Left colon (tissue), 2 donors: ENCODE measurements at regions not wholly inside any gene's neighbourhood (a gene's known extent, or its start where the extent isn't known, plus 50 kb on each side); places are given as distances from the start of the nearest gene placed in this dataset.

ENCODE experiments used
- ATAC-seq: fragments of 200-7000 bp; cut with Tn5 transposase; one replicate; pipeline ENCODE4 v1.9.1; 2020; ENCODE audit warnings: mild to moderate bottlenecking, moderate library complexity
- DNase-seq, 2 donors: peaks; one replicate each; pipeline ENCODE4 v3.0.0-alpha.2; 2020
- intact Hi-C, 2 donors: fragments of 100-400 bp; cut with DNase I in 1 of 2; cut with micrococcal nuclease in 1 of 2; formaldehyde crosslinking; loops; one replicate each; pipeline versions ENCODE4 v1.11.2 to v1.14.0; 2022; cut with DNase I, micrococcal nuclease
- donor health status: DM: no; HTN: no; CAD: no.
- donor health status: DM: yes; HTN: yes; CAD: no.

DNA sequence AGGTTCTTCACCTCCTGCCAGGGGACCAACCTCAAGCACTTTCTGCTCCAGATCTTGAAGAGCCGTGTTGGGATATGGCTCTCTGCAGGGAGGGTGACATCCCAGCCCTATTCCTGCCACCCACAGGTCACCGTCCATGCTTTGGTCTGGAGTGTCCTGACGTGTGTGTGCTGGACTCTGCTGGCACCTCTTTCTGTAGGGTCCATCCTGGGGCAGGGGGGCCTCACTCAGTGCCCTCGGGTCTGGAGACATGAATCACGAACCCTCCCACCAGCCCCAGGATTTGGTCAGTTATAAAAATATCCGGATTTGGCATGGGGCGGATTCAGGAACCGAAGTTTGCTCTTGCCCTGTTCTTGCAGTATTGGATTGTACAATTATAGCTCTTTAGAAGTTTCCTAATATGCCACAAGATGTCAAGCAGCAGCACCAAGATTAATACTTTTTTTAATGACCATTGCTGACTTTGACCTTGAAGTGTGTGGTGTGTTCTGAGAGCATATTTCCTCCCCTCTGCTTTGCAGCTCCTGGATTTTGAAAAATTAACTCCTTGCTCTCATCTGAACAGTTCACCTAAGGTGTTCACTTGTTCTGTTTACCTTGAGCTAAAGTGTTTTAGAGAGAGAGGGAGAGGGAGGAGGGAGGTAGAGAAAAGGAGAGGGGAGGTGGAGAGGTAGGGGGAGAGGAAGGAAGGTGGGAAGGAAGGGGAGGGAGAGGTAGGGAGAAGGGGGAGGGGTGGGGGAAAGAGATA lies 95.4 kb upstream of the SHH start:
- DNase-seq = no peak
- ATAC-seq = no peak
- intact Hi-C loops = no loop called here

DNA sequence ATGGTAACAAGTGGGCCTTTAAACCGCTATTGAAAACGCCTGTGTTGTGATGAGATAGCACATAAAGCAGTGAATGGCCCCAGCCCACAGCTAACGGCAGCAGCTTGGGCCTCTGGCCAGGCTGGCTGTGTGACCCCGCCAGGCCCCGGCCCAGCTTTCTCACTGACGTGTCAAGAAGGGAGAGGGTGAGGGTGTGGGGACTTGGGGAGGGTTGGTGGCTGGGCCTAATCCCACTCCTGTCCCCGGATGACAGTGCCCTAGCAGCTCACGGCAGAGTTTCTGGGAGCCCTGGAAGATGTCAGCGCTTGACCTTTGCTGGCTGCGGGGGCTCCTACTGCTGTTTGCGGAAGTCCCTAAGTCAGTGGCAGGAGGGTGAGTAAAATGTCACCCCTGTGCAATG lies 88.9 kb upstream of the SHH start:
- DNase-seq (no peak), ATAC-seq (no peak)
- intact Hi-C loops = no loop called here

DNA sequence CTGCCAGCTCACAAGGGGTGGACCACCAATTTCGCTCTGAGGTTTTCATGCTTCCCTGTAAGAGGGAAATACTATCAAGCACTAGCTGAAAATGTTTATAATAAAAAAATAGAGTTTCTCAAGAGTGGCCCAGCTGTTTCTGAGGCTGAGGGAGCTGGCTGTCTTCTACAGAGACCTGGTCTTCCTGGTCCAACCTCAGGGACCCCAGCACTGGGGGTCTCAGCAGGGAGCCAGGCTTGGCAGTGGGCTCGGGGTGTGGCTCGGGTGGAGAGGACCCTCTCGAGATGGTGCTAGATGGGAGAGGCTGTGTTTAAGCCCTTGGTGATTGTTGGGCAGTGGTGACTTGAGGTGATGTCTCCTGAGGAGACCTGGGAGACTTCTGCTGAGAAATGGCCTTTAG lies 87.3 kb upstream of the SHH start:
- intact Hi-C loops = no loop called here
- DNase-seq (no peak), ATAC-seq (no peak)

GRCh38 chr7:155897758-155898386 lies 85.6 kb upstream of the SHH start:
- ATAC-seq = no peak
- intact Hi-C loops = no loop called here

DNA sequence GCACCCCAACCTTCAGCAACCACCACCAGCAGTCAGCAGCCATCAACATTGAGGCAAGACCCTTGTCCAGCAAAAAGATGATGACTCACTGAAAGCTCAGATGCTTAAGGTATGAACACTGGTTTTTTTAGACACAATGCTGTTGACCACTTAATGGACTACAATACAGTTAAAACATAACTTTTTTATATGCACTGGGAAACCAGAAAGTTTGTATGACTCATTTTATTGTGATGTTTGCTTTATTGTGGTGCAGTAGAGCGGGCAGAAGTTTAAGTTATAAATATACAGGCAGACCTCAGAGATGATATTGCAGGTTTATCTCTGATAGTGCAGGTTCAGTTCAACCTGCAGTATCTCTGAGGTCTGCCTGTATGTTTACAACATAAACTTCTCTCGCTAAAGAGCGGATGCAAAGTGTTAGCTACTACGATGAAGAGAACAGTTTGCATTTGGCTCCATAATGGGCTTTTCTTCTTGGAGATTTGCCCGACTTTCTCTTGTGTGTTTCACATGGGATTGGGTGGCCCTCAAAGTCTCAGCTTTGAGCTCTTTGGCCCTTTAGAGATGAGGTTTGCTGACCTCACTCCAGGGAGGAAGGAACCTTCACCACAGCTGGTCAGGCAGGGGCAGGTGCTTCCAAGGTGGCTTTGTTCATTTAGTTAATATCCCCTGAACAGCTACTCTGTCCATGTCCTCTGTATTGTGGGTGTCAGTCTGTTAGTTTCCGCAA lies 84.4 kb upstream of the SHH start:
- intact Hi-C loops = no loop called here
- ATAC-seq (peak; percentile 84), DNase-seq (no peak)

More at GRCh38 chr7:155897758-155898386, 85.6 kb upstream of the SHH start:
- no peak for DNase-seq

- ATAC-seq (peak; percentile 20), DNase-seq (no peak)
- intact Hi-C loops = no loop called here
Measured at GRCh38 chr7:155893664-155894063, 81.4 kb upstream of the SHH start.

DNA sequence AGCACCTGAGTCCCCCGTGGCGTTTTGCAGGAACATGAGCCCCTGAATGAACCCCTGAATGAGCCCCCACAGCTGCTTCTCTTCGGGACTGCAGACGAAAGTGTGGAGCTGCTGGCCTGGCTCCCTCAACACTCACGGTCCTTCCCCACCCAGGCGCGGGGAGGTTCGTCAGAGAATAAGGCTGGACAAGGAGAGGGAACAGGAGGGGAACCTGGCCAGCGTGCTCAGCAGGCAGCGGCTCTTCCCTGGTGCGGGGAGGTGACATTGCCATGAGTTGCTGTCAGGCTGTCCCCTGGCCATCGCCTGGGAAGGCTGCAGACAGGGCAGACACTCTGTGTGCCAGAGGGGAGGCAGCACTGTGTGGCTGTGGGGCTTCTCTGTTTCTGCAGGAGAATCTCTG lies 80.9 kb upstream of the SHH start:
- ATAC-seq = peak; percentile 5
- DNase-seq = no peak
- intact Hi-C loops = no loop called here

GRCh38 chr7:155889636-155890511 lies 77.6 kb upstream of the SHH start:
- intact Hi-C loops = no loop called here
- ATAC-seq (peak; percentile 92), DNase-seq (peak; percentile 75 to 82)

DNA sequence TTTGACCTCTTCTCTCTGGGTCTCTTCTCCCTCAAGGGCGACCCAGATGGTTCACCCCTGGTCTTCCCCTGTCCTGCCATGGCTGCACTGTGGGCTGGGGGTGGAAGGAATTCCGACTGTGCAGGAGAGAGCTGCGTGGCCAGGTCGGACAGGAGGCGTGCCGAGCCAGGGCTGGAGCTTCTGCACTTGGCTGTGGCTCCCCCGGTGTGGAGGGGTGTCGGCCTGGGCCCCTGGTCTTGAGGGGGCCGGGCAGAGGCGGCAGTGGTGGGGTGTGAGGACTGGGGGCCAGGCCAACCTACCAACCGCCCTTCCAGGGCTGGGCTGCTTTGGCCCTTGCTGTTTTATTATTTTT lies 74.9 kb upstream of the SHH start:
- intact Hi-C loops = no loop called here
- ATAC-seq (no peak), DNase-seq (no peak)

DNA sequence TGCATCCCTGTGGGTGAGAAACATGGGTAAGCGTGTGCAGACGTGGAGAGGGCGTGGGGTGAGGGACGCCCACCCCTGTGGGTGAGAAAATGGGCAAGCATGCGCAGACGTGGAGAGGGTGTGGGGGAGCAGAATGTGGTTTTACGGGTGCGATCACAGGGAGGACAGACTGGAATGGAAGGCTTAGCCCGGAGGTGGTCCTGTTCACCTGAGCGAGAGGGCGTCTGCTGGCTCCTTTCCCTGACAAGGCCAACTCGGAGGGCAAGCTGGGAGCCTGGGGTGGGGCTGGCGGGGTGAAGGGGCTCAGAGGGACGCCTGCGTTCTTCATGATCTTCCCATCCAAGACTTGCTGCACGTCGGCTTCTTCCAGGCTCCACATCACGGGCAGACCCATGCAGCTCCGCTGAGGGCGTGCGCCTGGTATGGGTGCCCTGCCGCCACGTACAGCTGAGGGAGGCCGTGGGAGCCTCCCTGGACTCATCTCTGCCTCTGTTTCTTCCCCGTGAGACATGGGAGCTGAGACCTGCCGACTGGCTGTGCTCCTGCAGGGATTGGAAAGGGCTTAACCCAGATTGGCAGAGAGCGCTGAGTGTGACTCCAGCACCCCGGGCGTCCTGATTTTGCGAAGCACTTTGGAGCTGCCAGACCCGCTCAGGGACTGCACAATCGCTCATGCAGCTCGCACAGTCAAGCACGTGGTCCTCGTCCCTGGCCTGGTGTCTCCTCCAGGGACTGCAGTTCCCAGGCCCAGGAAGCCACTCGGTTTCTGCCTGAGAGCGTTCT lies 74.3 kb upstream of the SHH start:
- intact Hi-C loops = no loop called here
- DNase-seq (no peak), ATAC-seq (no peak)

DNA sequence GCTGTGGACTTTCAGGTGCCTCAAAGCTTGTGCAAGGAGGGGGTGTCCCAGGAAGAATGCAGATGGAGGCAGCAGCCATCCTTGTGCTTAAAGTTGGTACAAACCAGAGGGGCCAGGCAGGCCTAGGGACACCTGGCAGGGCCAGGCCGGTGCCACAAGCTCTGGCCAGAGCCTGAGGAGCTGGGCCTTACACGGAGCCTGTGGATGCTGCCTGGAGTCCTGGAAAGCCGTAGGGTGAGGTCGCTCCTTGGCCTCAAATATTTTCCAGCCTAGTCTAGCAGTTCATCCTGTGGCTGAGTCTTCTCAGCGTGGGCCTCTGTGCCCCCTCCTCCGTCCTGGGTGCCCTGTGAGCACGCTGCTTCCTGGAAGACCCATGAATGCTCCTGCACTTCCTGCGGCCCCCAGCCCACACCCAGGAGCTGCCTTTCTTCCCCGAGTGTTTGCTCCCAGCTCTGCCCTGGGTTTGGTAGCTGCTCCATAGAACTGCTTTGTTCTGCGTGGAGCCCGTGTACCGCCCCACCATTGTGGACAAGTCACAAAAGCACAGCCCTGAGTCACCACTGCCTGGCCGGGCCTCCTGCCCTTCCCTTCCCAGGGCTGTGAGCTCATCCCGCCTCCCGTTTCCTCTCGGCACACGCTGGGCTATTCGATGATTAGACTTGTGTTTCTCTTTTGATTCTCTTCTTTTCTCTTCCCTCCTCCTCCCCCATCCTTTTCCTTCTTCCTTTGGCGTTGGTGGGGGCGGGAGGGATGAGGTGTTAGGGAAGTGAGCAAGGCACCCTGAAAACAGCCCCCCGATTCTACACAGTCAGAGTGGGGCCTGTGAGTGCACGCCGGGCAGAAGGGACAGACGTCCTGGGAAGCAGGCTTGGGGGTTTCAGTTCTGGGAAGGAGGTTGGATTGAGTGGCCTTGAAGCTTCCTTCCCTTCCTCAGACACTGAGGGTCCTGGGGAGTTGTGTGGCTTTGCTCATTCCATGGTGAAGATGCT lies 73.2 kb upstream of the SHH start:
- intact Hi-C loops = no loop called here
- ATAC-seq (no peak), DNase-seq (no peak)

- peak in 1 of 2 donors; percentile 1 for DNase-seq
- intact Hi-C loops = no loop called here
- no peak for ATAC-seq
Measured at GRCh38 chr7:155884225-155885166, 72.2 kb upstream of the SHH start.

DNA sequence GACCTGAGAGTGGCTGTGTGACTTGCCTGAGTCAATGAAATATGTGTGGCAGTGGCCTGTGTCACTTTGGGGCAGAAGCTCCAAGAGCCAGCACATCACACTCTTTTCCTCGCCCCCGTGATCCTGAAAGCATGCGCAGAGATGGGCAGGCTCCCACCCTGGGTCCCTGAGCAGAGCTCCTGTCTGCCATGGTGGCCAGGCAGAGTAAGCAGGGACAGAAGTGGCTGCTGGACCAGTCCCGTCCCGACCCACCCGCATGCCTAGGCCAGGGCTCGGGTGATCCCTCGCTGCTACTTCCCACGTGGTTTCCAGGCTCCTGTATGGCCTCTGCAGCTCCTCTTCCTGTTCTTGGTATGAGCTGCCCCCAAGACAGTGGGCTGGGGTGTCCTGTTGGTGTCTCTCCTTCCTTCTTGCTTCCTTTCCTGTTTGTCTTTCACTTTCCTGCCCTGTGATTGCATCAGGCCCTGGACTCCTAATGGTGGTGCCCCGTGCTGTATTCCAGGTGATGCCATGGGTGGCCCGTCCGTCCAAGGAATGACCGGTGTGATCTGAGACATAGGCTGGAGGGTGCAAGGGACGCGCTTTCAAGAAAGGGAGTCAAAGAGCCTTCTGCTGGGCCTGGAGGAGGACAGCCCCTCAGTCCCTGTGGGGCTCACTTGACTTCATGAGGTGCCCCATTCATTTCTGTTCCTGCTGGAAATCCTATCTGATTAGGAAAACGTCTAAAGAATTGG lies 71.4 kb upstream of the SHH start:
- peak in 1 of 2 donors; percentile 12 for DNase-seq
- no peak for ATAC-seq

GRCh38 chr7:155882596-155882995 lies 70.3 kb upstream of the SHH start:
- intact Hi-C loops = no loop called here
- ATAC-seq (no peak), DNase-seq (no peak)

More for the DNA sequence above, 71.4 kb upstream of the SHH start:
- intact Hi-C loops = no loop called here

DNA sequence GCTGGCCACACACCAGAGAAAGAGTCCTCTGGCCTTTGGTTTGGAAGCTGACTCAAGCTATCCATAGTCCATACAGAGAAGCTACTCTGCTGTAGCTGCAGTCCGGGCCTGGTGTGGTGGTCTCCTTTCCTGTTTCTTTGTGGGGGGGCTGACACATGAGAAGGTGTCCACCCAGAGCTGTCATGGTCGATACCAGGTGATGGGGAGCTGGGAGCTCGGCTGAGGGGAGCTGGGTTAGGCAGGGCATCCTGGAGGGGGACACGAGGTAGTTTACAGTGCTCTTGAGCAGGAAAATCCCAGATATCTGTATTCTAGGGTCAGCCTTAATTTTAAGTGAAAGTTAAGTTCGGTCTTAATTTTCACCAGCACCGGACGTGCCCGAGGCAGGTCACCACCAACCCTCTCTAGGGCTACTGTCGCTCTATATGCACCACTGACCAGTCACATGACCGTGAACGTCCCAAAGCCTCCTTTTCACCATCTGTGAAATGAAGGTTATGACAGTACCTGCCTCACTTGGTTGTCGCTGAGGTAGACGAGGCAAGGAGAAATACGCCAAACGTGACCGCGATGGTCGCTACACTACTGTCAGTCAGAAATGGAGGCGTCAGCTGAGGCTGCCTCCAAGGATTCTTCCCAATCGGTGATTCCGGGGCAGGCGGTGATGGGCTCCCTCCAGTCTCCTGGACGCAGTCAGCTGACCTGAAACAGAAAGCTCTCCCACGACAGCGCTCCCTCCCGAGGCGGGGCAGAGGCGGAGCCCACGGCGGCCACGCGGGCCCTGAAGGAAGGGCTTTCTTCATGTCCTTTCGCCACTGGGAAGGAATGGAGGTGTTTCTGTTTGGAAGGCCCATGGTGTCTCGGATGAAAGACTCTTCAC lies 69.4 kb upstream of the SHH start:
- intact Hi-C loops = no loop called here
- ATAC-seq (no peak), DNase-seq (no peak)
